ENCODE measurements at regions not wholly inside any gene's neighbourhood (a gene's known extent, or its start where the extent isn't known, plus 50 kb on each side); places are given as distances from the start of the nearest gene placed in this dataset.

DNA sequence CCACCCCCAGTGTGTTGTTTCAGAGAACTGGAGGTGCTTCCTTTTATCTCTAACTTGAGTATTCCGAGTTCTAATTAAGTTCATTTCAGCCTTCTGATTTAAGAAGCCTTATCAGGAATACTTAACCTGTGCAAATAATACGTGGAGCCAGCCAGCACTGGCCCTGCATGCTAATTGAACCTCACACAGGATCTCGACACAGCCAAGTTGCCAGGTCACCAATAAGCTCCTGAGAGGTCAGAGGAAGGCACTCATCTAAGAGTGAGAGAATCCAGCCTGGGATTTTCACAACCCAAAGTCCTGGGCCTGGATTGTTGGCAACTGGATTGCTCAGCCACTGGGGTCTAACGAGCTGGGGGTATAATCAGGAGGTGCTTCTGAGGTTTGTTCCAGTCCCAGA lies 157.7 kb upstream of the LRFN2 start:
- TF ChIP-seq, protein P1, sequence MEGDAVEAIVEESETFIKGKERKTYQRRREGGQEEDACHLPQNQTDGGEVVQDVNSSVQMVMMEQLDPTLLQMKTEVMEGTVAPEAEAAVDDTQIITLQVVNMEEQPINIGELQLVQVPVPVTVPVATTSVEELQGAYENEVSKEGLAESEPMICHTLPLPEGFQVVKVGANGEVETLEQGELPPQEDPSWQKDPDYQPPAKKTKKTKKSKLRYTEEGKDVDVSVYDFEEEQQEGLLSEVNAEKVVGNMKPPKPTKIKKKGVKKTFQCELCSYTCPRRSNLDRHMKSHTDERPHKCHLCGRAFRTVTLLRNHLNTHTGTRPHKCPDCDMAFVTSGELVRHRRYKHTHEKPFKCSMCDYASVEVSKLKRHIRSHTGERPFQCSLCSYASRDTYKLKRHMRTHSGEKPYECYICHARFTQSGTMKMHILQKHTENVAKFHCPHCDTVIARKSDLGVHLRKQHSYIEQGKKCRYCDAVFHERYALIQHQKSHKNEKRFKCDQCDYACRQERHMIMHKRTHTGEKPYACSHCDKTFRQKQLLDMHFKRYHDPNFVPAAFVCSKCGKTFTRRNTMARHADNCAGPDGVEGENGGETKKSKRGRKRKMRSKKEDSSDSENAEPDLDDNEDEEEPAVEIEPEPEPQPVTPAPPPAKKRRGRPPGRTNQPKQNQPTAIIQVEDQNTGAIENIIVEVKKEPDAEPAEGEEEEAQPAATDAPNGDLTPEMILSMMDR (IDR thresholded peaks at IDR 0.05; ENCODE audit: low read length), result no peak
- TF ChIP-seq EZH2 (IDR thresholded peaks at IDR 0.05; ENCODE audit: borderline replicate concordance, low read length), result no peak
